NOMO-1 treated with dmso at 0.1 percent for 144 hours (cell line): ENCODE measurements at regions not wholly inside any gene's neighbourhood (a gene's known extent, or its start where the extent isn't known, plus 50 kb on each side); places are given as distances from the start of the nearest gene placed in this dataset.
"Not testable (repeated sequence)": the region's sequence is repeated elsewhere in the genome, so short reads cannot be mapped to it uniquely, and the experiment has no call there.

Source experiments
- DNase-seq: peaks from one replicate; lab custom pipeline; 2025; ENCODE audit not compliant: unreplicated experiment; lab: John Stamatoyannopoulos, UW

- DNase-seq, result no peak
Observed at GRCh38 chr3:82423268-82424030, 662.0 kb upstream of the GBE1 start.

GRCh38 chr3:82416830-82417229 is 655.4 kb upstream of the GBE1 start:
- no peak for DNase-seq

- DNase-seq, result no peak
Observed at GRCh38 chr3:82416349-82416748, 654.9 kb upstream of the GBE1 start.

GRCh38 chr3:82413171-82413570 is 651.7 kb upstream of the GBE1 start:
- DNase-seq, result no peak

DNA sequence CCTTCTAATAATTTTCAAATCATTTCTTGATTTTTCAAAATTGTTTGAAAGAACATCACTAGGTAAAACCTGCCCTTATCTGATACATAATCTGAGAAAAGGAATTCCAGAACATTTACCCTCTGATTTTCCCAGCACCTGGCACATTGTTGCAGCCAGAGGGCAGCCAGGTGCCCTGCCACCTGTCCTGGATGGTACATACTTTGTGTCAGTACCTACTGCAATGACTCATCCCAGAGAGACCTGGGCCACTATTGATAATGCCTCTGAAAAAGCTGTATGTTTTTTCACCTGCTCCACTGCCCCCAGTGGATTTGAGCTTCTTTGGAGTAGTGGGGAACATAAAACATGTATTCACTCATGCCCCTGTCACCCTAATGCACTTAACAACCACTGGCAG is 648.9 kb upstream of the GBE1 start:
- DNase-seq, result no peak

GRCh38 chr3:82409842-82410241 is 648.4 kb upstream of the GBE1 start:
- DNase-seq, result no peak

GRCh38 chr3:82392203-82392775 is 630.8 kb upstream of the GBE1 start:
- no peak for DNase-seq

- no peak for DNase-seq
Observed at GRCh38 chr3:82390868-82391267, 629.4 kb upstream of the GBE1 start.

GRCh38 chr3:82386647-82387046 is 625.2 kb upstream of the GBE1 start:
- DNase-seq, result no peak

GRCh38 chr3:82384181-82384580 is 622.7 kb upstream of the GBE1 start:
- DNase-seq, result no peak

GRCh38 chr3:82382831-82383230 is 621.4 kb upstream of the GBE1 start:
- no peak for DNase-seq

GRCh38 chr3:82378392-82378791 is 616.9 kb upstream of the GBE1 start:
- DNase-seq, result no peak

DNA sequence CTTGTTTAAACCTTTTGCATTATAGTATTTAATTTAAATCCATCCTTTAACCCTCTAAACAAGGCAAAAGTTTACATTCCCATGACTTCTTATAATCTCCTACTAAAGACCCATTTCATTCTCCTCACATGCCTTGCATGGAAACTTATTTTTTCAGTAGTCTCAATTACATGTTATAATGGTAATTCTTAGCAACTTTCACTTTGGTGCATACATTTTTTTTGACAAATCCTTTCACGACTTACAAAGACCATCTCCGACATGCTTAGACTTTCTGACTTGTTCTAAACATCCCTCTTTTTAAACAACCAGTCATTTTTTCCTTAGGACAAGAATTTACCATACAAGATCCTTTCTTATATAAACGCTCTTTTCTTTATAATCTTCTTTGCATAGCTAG is 615.4 kb upstream of the GBE1 start:
- no peak for DNase-seq

- DNase-seq, result not testable (repeated sequence)
Observed at GRCh38 chr3:82373833-82374232, 612.4 kb upstream of the GBE1 start.

GRCh38 chr3:82364827-82365226 is 603.4 kb upstream of the GBE1 start:
- no peak for DNase-seq

- DNase-seq, result no peak
Observed at GRCh38 chr3:82363131-82363530, 601.7 kb upstream of the GBE1 start.

GRCh38 chr3:82355228-82355627 is 593.8 kb upstream of the GBE1 start:
- DNase-seq, result no peak

GRCh38 chr3:82354228-82354627 is 592.8 kb upstream of the GBE1 start:
- DNase-seq, result no peak

DNA sequence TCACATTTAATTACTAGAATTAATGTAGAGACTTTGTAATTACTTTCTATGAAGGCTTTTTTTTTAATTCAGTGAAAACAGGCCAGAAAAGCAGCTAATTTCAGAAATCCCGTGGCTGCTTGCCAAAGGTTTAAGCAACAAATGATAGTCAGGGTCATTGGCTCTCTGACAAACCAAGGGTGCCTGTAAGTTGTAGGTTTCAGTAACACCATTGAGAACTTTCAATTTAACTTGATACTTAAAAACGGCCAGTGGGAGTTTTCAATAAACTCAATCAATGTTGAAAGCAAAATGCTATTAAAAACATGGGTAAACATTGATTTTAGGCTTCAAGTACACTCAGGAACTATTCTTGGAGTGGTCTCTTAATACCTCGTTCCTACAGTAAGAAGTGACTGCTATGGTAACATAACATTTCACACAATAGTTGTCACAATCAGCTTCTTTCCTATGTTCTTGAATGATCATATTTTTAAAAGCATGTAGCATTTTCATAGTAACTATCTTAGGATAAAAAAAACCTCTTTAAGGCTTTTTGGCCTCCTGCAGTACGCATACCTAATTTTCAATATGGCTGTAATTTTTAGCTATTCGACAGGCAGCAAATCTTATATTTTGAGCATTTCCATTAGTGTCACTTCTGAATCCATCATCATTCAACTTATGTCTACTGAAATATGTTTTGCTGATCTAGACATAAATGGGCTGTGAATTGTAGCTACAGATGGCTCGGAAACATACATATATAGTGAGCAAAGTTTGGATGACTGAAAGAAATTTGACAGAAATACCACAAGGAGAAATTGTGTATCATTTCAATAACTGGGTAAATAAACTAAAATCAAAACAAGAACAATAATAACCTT is 592.1 kb upstream of the GBE1 start:
- no peak for DNase-seq

DNA sequence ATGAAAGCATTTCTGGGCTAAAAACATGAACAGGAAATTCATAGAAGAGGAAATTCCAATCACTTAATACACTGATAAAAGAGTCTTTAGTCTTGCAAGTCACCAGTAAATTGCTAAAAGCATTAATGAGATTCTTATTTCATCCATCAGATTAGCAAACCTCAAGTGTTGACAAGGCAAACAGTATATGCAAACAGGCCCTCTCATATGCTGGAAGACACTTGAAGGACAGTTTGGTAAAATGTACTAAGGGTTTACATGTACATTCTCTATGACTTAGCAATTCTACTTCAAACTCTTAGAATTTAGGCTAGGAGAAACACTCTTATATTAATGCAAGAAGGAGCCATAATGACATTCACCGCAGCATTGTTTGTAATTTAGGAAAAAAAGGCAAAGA is 586.1 kb upstream of the GBE1 start:
- no peak for DNase-seq

DNA sequence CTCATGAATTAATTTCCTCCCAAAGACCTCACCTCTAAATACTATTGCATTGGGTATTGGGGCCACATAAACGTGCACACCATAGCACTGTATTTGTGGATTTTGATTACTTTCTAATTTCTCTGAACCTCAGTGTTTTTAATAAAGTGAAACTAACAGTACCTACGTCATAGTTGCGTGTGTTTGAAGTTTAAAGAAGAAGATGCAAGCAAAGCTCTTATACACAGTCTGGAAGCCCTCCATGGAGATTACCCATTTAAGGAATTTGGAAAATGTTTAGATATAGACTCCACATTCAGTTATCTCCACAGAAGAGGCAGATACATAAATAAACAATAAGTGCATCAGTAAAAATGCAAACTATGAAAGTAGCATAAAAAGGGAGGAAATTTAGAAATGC is 581.1 kb upstream of the GBE1 start:
- no peak for DNase-seq

DNA sequence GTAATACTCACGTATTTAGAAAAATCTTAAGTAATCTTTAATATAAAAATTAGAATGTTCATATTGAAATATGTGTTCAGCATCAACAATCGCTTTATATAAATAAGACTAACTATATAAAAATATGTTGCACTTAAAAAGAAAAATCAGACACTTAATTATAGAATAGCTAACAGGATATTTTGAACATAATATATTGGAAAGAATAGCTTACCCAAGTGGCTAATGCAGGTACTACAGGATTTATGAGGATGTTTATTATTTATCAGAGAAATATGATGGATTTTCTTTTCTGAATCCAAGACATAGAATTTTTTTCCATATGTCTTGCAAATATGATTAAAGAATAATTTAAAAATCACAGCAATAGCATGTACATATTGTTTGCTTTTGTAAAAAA is 567.9 kb upstream of the GBE1 start:
- DNase-seq, result no peak
